ENCODE measurements at regions not wholly inside any gene's neighbourhood (a gene's known extent, or its start where the extent isn't known, plus 50 kb on each side); places are given as distances from the start of the nearest gene placed in this dataset.

DNA sequence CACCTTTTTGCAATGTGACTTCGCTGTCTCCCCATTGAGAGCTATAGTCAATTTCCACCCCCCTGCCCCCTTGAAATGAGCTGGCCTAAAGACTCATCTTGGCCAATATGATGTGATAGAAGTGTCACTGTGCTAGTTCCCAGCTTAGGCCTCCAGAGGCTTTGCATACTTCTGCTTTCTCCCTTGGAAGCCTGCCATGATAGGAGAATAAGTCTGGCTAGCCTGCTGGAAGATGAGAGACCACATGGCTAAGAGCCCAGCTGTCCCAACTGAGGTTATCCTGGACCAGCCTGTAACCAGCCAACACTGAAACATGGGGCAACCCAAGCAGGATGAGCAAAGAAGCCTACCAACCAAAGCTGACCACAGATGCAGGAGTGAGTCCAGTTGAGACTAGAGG, 196.9 kb downstream of the GRIN2B start:
- Histone ChIP-seq H3K9me2 (ENCODE audit: low read depth, low read length) (no peaks in the 10 kb centered on the region), H3K9me3 (ENCODE audit: low read length) (no peaks in the 10 kb centered on the region), H3K27me3 (ENCODE audit: insufficient read depth, low read length) (no peaks in the 10 kb centered on the region), H3K4me2 (ENCODE audit: low read length) (no peak overlapping the region), H4K20me1 (ENCODE audit: insufficient read depth, low read length) (no peaks in the 10 kb centered on the region), H3K9ac (ENCODE audit: low read length) (no peak overlapping the region), H3K36me3 (ENCODE audit: insufficient read depth, low read length) (no peaks in the 10 kb centered on the region), H3K79me2 (ENCODE audit: insufficient read depth, low read length) (no peaks in the 10 kb centered on the region), H3K4me3 (ENCODE audit: low read depth, low read length, poor library complexity, severe bottlenecking) (no peak overlapping the region), H2AFZ (ENCODE audit: low read length) (no peak overlapping the region), H3K27ac (ENCODE audit: low read depth, low read length, poor library complexity, severe bottlenecking) (no peak overlapping the region), H3K4me1 (ENCODE audit: insufficient read depth, low read length, severe bottlenecking) (no peaks in the 10 kb centered on the region), H3F3A (ENCODE audit: insufficient read depth, low read length) (no peaks in the 10 kb centered on the region)
- TF ChIP-seq EZH2 (IDR thresholded peaks at IDR 0.05; ENCODE audit: borderline replicate concordance, low read length) = no peak

DNA sequence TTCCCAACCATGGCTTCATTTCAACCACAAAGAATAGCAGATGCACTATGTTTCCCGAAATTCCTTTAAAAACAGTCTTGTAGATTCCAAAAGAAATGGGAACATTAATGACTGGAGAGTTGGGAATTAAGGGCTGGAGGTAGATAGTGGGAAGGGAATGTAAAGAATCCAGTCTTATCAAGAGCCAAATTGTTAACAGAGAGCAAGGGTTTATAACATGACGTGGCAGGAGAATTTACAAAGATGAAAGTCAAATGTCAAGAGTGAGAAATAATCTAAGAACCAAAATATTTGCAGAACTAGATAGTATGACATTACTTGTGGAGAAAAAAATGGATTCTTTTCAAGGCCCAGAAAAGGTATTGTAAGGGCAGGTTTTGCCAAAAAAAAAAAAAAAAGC, 200.9 kb downstream of the GRIN2B start:
- H3K9me2 ChIP-seq (ENCODE audit: low read depth, low read length) = no peaks in the 10 kb centered on the region
- H3K4me2 ChIP-seq (ENCODE audit: low read length) = no peak overlapping the region
- no peaks in the 10 kb centered on the region for H3K36me3 ChIP-seq (ENCODE audit: insufficient read depth, low read length)
- TF ChIP-seq, protein P1, sequence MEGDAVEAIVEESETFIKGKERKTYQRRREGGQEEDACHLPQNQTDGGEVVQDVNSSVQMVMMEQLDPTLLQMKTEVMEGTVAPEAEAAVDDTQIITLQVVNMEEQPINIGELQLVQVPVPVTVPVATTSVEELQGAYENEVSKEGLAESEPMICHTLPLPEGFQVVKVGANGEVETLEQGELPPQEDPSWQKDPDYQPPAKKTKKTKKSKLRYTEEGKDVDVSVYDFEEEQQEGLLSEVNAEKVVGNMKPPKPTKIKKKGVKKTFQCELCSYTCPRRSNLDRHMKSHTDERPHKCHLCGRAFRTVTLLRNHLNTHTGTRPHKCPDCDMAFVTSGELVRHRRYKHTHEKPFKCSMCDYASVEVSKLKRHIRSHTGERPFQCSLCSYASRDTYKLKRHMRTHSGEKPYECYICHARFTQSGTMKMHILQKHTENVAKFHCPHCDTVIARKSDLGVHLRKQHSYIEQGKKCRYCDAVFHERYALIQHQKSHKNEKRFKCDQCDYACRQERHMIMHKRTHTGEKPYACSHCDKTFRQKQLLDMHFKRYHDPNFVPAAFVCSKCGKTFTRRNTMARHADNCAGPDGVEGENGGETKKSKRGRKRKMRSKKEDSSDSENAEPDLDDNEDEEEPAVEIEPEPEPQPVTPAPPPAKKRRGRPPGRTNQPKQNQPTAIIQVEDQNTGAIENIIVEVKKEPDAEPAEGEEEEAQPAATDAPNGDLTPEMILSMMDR (IDR thresholded peaks at IDR 0.05; ENCODE audit: low read length) = no peak
- no peak for TF ChIP-seq EZH2 (IDR thresholded peaks at IDR 0.05; ENCODE audit: borderline replicate concordance, low read length)
- H4K20me1 ChIP-seq (ENCODE audit: insufficient read depth, low read length) = no peaks in the 10 kb centered on the region
- H3K27ac ChIP-seq (ENCODE audit: low read depth, low read length, poor library complexity, severe bottlenecking) = no peak overlapping the region
- no peaks in the 10 kb centered on the region for H3K79me2 ChIP-seq (ENCODE audit: insufficient read depth, low read length)
- no peaks in the 10 kb centered on the region for H3K4me1 ChIP-seq (ENCODE audit: insufficient read depth, low read length, severe bottlenecking)
- H3K4me3 ChIP-seq (ENCODE audit: low read depth, low read length, poor library complexity, severe bottlenecking) = no peak overlapping the region
- H2AFZ ChIP-seq (ENCODE audit: low read length) = no peak overlapping the region
- no peaks in the 10 kb centered on the region for H3K27me3 ChIP-seq (ENCODE audit: insufficient read depth, low read length)
- H3K9ac ChIP-seq (ENCODE audit: low read length) = no peak overlapping the region
- no peaks in the 10 kb centered on the region for H3K9me3 ChIP-seq (ENCODE audit: low read length)
- H3F3A ChIP-seq (ENCODE audit: insufficient read depth, low read length) = no peaks in the 10 kb centered on the region

DNA sequence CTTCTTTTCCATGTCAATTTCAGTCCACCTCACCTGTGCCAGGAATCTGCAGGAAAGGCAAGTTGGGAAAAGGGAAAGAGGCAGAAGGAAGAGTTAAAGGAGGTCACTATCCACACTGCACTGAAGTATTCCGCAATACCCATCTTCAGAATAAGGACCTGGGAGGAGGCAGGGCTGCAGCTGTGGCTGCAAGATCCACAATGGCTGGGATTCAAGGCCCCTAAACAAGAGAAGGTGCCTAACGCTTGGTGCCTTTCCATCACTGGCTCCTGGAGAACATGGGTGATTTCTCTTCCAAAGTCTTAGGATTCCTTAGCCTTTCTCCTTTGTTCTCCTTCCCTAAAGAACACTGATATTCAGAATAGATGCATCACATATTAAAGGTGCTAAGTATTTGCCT, 204.0 kb downstream of the GRIN2B start:
- no peak overlapping the region for H3K27ac ChIP-seq (ENCODE audit: low read depth, low read length, poor library complexity, severe bottlenecking)
- no peaks in the 10 kb centered on the region for H3K9me3 ChIP-seq (ENCODE audit: low read length)
- no peaks in the 10 kb centered on the region for H3K36me3 ChIP-seq (ENCODE audit: insufficient read depth, low read length)
- no peak overlapping the region for H3K9ac ChIP-seq (ENCODE audit: low read length)
- H3K9me2 ChIP-seq (ENCODE audit: low read depth, low read length) = no peaks in the 10 kb centered on the region
- no peak overlapping the region for H3K4me2 ChIP-seq (ENCODE audit: low read length)
- TF ChIP-seq, protein P1 (IDR thresholded peaks at IDR 0.05; ENCODE audit: low read length) = no peak
- no peak for TF ChIP-seq EZH2 (IDR thresholded peaks at IDR 0.05; ENCODE audit: borderline replicate concordance, low read length)
- no peaks in the 10 kb centered on the region for H3F3A ChIP-seq (ENCODE audit: insufficient read depth, low read length)
- H4K20me1 ChIP-seq (ENCODE audit: insufficient read depth, low read length) = no peaks in the 10 kb centered on the region
- no peak overlapping the region for H2AFZ ChIP-seq (ENCODE audit: low read length)
- H3K79me2 ChIP-seq (ENCODE audit: insufficient read depth, low read length) = no peaks in the 10 kb centered on the region
- H3K4me3 ChIP-seq (ENCODE audit: low read depth, low read length, poor library complexity, severe bottlenecking) = no peak overlapping the region
- no peaks in the 10 kb centered on the region for H3K27me3 ChIP-seq (ENCODE audit: insufficient read depth, low read length)
- no peaks in the 10 kb centered on the region for H3K4me1 ChIP-seq (ENCODE audit: insufficient read depth, low read length, severe bottlenecking)

DNA sequence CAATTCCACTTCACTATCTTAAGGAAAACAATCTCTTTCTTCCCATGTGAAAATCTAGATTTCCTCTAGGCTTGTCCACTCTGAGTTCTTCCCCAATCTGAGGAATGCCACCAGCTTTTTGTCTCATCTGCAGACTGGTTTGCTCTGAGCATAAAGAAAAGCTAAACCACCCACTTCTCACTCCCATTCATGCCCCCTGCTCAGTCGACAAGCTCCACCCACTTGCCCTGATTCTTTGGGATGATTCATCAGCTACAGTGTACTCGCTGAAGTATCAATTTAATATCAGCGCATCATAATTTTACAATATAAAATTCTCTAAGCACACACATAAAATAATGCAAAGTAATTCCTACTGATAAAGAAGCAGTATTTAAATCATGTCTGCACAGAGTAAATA, 209.1 kb downstream of the GRIN2B start:
- Histone ChIP-seq H3K79me2 (ENCODE audit: insufficient read depth, low read length) (no peaks in the 10 kb centered on the region), H3K27me3 (ENCODE audit: insufficient read depth, low read length) (no peaks in the 10 kb centered on the region), H3K27ac (ENCODE audit: low read depth, low read length, poor library complexity, severe bottlenecking) (no peak overlapping the region)

More for the DNA sequence above, 209.1 kb downstream of the GRIN2B start:
- no peaks in the 10 kb centered on the region for H3K36me3 ChIP-seq (ENCODE audit: insufficient read depth, low read length)
- no peaks in the 10 kb centered on the region for H3K9me3 ChIP-seq (ENCODE audit: low read length)
- no peak overlapping the region for H3K4me3 ChIP-seq (ENCODE audit: low read depth, low read length, poor library complexity, severe bottlenecking)
- no peak overlapping the region for H3K9ac ChIP-seq (ENCODE audit: low read length)
- H3K9me2 ChIP-seq (ENCODE audit: low read depth, low read length) = no peaks in the 10 kb centered on the region
- no peaks in the 10 kb centered on the region for H3F3A ChIP-seq (ENCODE audit: insufficient read depth, low read length)
- no peak for TF ChIP-seq EZH2 (IDR thresholded peaks at IDR 0.05; ENCODE audit: borderline replicate concordance, low read length)
- TF ChIP-seq, protein P1 (IDR thresholded peaks at IDR 0.05; ENCODE audit: low read length) = no peak
- no peak overlapping the region for H3K4me2 ChIP-seq (ENCODE audit: low read length)
- no peak overlapping the region for H2AFZ ChIP-seq (ENCODE audit: low read length)
- no peaks in the 10 kb centered on the region for H3K4me1 ChIP-seq (ENCODE audit: insufficient read depth, low read length, severe bottlenecking)
- no peaks in the 10 kb centered on the region for H4K20me1 ChIP-seq (ENCODE audit: insufficient read depth, low read length)

Data from OCI-LY1 (cell line).